K562 (cell line): ENCODE measurements at regions not wholly inside any gene's neighbourhood (a gene's known extent, or its start where the extent isn't known, plus 50 kb on each side); places are given as distances from the start of the nearest gene placed in this dataset.

ENCODE experiments used
- ETV1 ChIP-seq: fragments of 450-650 bp; conservative IDR thresholded peaks from 2 replicates; pipeline ENCODE4 v1.6.1; 2016; ENCODE audit warnings: missing genetic modification characterization, control low read depth, low read depth, missing compliant biosample characterization
- HDAC2 ChIP-seq: fragments of 450-650 bp; IDR thresholded peaks from 2 replicates; pipeline ENCODE4 v1.6.1; 2016; ENCODE audit warnings: mild to moderate bottlenecking
- MYBL2 ChIP-seq, 2 experiments: fragments of 450-650 bp in 1 of 2; sonication (generic) in 1 of 2; formaldehyde crosslinking in 1 of 2; IDR thresholded peaks; 2 replicates each; pipeline versions ENCODE4 v1.6.1 to v1.8.1; 2017 to 2022; ENCODE audit warnings: borderline replicate concordance in 1 of 2, inconsistent platforms in 1 of 2, low read depth in 1 of 2, mild to moderate bottlenecking in 1 of 2, missing genetic modification reagents in 1 of 2, moderate library complexity in 1 of 2
- NFE2 ChIP-seq: IDR thresholded peaks from 2 replicates; pipeline ENCODE4 v1.6.1; 2014; ENCODE audit warnings: antibody characterized with exemption, low read depth
- NFIC ChIP-seq: fragments of 450-650 bp; IDR thresholded peaks from 2 replicates; pipeline ENCODE4 v1.6.1; 2017; ENCODE audit warnings: mild to moderate bottlenecking, inconsistent platforms
- POLR2AphosphoS5 ChIP-seq: IDR thresholded peaks from 2 replicates; pipeline ENCODE4 v1.6.1; 2011; ENCODE audit warnings: mild to moderate bottlenecking, low read depth, low read length, moderate library complexity; ENCODE audit not compliant: control insufficient read depth, insufficient read depth
- POLR2B ChIP-seq: fragments of 450-650 bp; IDR thresholded peaks from 2 replicates; pipeline ENCODE4 v1.6.1; 2018; ENCODE audit warnings: low read depth; ENCODE audit not compliant: partially characterized antibody
- TF ChIP-seq, protein P1 (sequence below), 3 experiments: IDR thresholded peaks in 2 of 3; conservative IDR thresholded peaks in 1 of 3; 2 replicates each; pipeline ENCODE4 v1.5.1; 2011 to 2012; ENCODE audit warnings: low read length in 3 of 3, mild to moderate bottlenecking in 3 of 3, control low read depth in 2 of 3, improper control_type of control experiment in 1 of 3, inconsistent platforms in 1 of 3, low read depth in 1 of 3, mixed read lengths in 1 of 3, moderate library complexity in 1 of 3; ENCODE audit not compliant: insufficient read depth in 2 of 3

DNA sequence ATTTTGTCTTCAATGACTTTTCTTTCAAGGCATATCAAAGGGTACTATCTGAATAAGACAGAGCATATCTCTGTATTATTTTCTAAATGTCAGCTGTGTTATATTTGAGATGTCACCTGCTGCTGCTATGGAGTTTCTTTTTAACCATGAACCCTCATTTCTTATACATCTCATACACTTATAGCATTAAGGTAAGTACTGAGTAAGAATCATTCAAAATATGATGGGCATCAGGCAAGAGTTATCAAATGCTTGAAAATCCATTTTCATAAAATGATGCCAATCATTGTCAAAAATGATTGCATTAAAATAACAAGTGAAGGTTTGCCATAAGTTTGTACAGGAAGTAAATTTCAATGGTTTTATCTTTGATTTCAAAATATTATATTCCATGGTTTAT lies 2005.0 kb upstream of the PCDH20 start:
- no peak for TF ChIP-seq HDAC2
- no peak for TF ChIP-seq POLR2AphosphoS5
- no peak for TF ChIP-seq ETV1
- TF ChIP-seq, protein P1, sequence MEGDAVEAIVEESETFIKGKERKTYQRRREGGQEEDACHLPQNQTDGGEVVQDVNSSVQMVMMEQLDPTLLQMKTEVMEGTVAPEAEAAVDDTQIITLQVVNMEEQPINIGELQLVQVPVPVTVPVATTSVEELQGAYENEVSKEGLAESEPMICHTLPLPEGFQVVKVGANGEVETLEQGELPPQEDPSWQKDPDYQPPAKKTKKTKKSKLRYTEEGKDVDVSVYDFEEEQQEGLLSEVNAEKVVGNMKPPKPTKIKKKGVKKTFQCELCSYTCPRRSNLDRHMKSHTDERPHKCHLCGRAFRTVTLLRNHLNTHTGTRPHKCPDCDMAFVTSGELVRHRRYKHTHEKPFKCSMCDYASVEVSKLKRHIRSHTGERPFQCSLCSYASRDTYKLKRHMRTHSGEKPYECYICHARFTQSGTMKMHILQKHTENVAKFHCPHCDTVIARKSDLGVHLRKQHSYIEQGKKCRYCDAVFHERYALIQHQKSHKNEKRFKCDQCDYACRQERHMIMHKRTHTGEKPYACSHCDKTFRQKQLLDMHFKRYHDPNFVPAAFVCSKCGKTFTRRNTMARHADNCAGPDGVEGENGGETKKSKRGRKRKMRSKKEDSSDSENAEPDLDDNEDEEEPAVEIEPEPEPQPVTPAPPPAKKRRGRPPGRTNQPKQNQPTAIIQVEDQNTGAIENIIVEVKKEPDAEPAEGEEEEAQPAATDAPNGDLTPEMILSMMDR (IDR thresholded peaks at IDR 0.05 in 2 of 3, conservative IDR thresholded peaks at IDR 0.05 in 1 of 3; ENCODE audit: insufficient read depth in 2 of 3, low read depth in 1 of 3, low read length in 3 of 3): no peak
- no peak for TF ChIP-seq NFE2
- TF ChIP-seq MYBL2 (IDR thresholded peaks at IDR 0.05; ENCODE audit: low read depth): no peak
- no peak for TF ChIP-seq MYBL2 (CRISPR knock-in tag; IDR thresholded peaks at IDR 0.05; ENCODE audit: borderline replicate concordance)
- no peak for TF ChIP-seq POLR2B
- no peak for TF ChIP-seq NFIC
